K562 (cell line): ENCODE measurements at regions not wholly inside any gene's neighbourhood (a gene's known extent, or its start where the extent isn't known, plus 50 kb on each side); places are given as distances from the start of the nearest gene placed in this dataset.
A peak's percentile ranks its signal among the peaks of the same experiment; 100 is the strongest.

Experiments
- ATAC-seq: fragments of 200-7000 bp; cut with Tn5 transposase; 3 replicates; pipeline ENCODE4 v1.9.1; 2020; ENCODE audit warnings: moderate library complexity
- BruUV-seq: library from RNA; stranded (reverse); fragments of 400-500 nt; replicated peaks from 2 replicates; lab custom pipeline; 2021; lab: Mats Ljungman, UMichigan
- CTCF ChIA-PET: fragments of 300-600 bp; formaldehyde crosslinking; extraction: SDS; loops from one replicate; lab custom pipeline; 2021; ENCODE audit warnings: low intra/inter-chr PET ratio; lab: Yijun Ruan, JAX
- POLR2A ChIA-PET: fragments of 300-600, 350-650 bp; sonication (Branson Sonifier 250); formaldehyde crosslinking; extraction: SDS; loops from one replicate; lab custom pipeline; 2021; ENCODE audit warnings: antibody characterized with exemption, inconsistent platforms; lab: Yijun Ruan, JAX
- DNase-seq, 4 experiments: peaks; one replicate each; pipeline versions ENCODE4 v3.0.0 to v3.0.0-alpha.2; 2011 to 2018; ENCODE audit warnings: low spot score in 3 of 4, mixed read lengths in 3 of 4; ENCODE audit errors: extremely low read depth in 1 of 4
- FAIRE-seq: peaks from 2 replicates; lab custom pipeline; 2011; peaks lifted over from hg19 to GRCh38; lab: Jason Lieb, UNC
- H2AFZ ChIP-seq: 2 replicates; pipeline ENCODE4 v1.6.0; 2011; ENCODE audit warnings: low read depth, low read length, control low read depth, inconsistent platforms
- H3K27ac ChIP-seq: fragments of 200-600 bp; 3 replicates; pipeline ENCODE4 v1.8.0; 2011; ENCODE audit warnings: low read depth, mild to moderate bottlenecking, control low read depth, inconsistent platforms, low read length, moderate library complexity, mixed read lengths; ENCODE audit errors: extremely low read depth
- H3K27me3 ChIP-seq, 2 experiments: fragments of 300-600 bp in 1 of 2; 2 replicates in 1 of 2; 3 replicates in 1 of 2; pipeline versions ENCODE4 v1.6.0 to v1.8.0; 2011; ENCODE audit warnings: inconsistent platforms in 2 of 2, low read length in 2 of 2, mild to moderate bottlenecking in 1 of 2, mixed read lengths in 1 of 2, moderate library complexity in 1 of 2; ENCODE audit not compliant: control insufficient read depth in 2 of 2, insufficient read depth in 2 of 2
- H3K36me3 ChIP-seq: fragments of 300-600 bp; 3 replicates; pipeline ENCODE4 v1.8.0; 2011; ENCODE audit warnings: mild to moderate bottlenecking, low read length, inconsistent platforms; ENCODE audit not compliant: control insufficient read depth, insufficient read depth
- H3K4me1 ChIP-seq, 2 experiments: fragments of 200-600 bp in 1 of 2; replicated peaks in 1 of 2; 2 replicates in 1 of 2; 3 replicates in 1 of 2; pipeline versions ENCODE4 v1.5.1 to v1.8.0; 2011; ENCODE audit warnings: inconsistent platforms in 2 of 2, low read length in 2 of 2, mild to moderate bottlenecking in 1 of 2, mixed read lengths in 1 of 2, moderate library complexity in 1 of 2; ENCODE audit not compliant: control insufficient read depth in 2 of 2, insufficient read depth in 2 of 2
- H3K4me2 ChIP-seq: 2 replicates; pipeline ENCODE4 v1.6.1; 2011; ENCODE audit warnings: low read length, control low read depth, inconsistent platforms, mixed read lengths; ENCODE audit not compliant: insufficient read depth
- H3K4me3 ChIP-seq: fragments of 200-600 bp; sonication (generic), shearing (Covaris generic); 2 replicates; pipeline ENCODE4 v1.5.1; 2016; ENCODE audit warnings: control low read depth, inconsistent platforms
- H3K79me2 ChIP-seq: fragments of 200-600 bp; 3 replicates; pipeline ENCODE4 v1.8.0; 2011; ENCODE audit warnings: low read length, inconsistent platforms; ENCODE audit not compliant: control insufficient read depth, insufficient read depth
- H3K9ac ChIP-seq, 2 experiments: 2 replicates each; pipeline versions ENCODE4 v1.6.0 to v1.6.1; 2011; ENCODE audit warnings: low read depth in 2 of 2, low read length in 2 of 2, control low read depth in 1 of 2, inconsistent platforms in 1 of 2, mild to moderate bottlenecking in 1 of 2, mixed read lengths in 1 of 2; ENCODE audit not compliant: insufficient read depth in 1 of 2
- H3K9me1 ChIP-seq: one replicate; pipeline ENCODE4 v1.6.0; 2011; ENCODE audit warnings: inconsistent platforms, mild to moderate bottlenecking, low read length, moderate library complexity; ENCODE audit not compliant: control insufficient read depth, insufficient read depth
- H3K9me3 ChIP-seq: replicated peaks from 2 replicates; pipeline ENCODE4 v1.5.1; 2011; ENCODE audit warnings: low read depth, low read length, inconsistent platforms; ENCODE audit not compliant: control insufficient read depth, insufficient read depth
- H4K20me1 ChIP-seq: replicated peaks from 2 replicates; pipeline ENCODE4 v1.6.1; 2011; ENCODE audit warnings: low read length, inconsistent platforms, mixed read lengths; ENCODE audit not compliant: control insufficient read depth, insufficient read depth
- BRF1 ChIP-seq: IDR thresholded peaks from 3 replicates; pipeline ENCODE4 v1.6.1; 2011; ENCODE audit warnings: borderline replicate concordance, mild to moderate bottlenecking; ENCODE audit not compliant: insufficient read length; ENCODE audit errors: extremely low read depth
- HMG20B ChIP-seq: fragments of 250-450 bp; sonication (Bioruptor Pico); IDR thresholded peaks from 2 replicates; pipeline ENCODE4 v1.5.0; 2021; ENCODE audit warnings: mild to moderate bottlenecking
- TBL1XR1 ChIP-seq, 2 experiments: IDR thresholded peaks; 2 replicates each; pipeline ENCODE4 v1.6.1; 2012; ENCODE audit warnings: improper control_type of control experiment in 2 of 2, low read length in 2 of 2, mild to moderate bottlenecking in 1 of 2
- WGBS: fragments of 100-300 bp; shearing (Covaris generic); methylation state at CpG from one replicate; pipeline ENCODE4 v1.1.6; 2016; ENCODE audit warnings: low coverage, mixed read lengths; ENCODE audit not compliant: insufficient coverage; ENCODE audit errors: missing lambda C conversion rate; 5-methylcytosine and 5-hydroxymethylcytosine counted together
- in situ Hi-C: fragments of 300-500 bp; cut with MboI; formaldehyde crosslinking; loops from 4 replicates; pipeline ENCODE4 v1.15.0; 2018; ENCODE audit warnings: inconsistent platforms, mixed read lengths
- intact Hi-C: fragments of 100-400 bp; cut with micrococcal nuclease; formaldehyde crosslinking; loops from 2 replicates; pipeline ENCODE4 v1.14.2; 2022
- TF ChIP-seq, protein P1 (sequence below): fragments of 450-650 bp; IDR thresholded peaks from one replicate; pipeline ENCODE4 v1.6.1; 2018; ENCODE audit warnings: mild to moderate bottlenecking, moderate library complexity; ENCODE audit not compliant: partially characterized antibody
- TF ChIP-seq, protein P2 (sequence below): sonication (generic); formaldehyde crosslinking; IDR thresholded peaks from 2 replicates; pipeline ENCODE4 v1.8.1; 2023; ENCODE audit warnings: mild to moderate bottlenecking, missing genetic modification reagents

DNA sequence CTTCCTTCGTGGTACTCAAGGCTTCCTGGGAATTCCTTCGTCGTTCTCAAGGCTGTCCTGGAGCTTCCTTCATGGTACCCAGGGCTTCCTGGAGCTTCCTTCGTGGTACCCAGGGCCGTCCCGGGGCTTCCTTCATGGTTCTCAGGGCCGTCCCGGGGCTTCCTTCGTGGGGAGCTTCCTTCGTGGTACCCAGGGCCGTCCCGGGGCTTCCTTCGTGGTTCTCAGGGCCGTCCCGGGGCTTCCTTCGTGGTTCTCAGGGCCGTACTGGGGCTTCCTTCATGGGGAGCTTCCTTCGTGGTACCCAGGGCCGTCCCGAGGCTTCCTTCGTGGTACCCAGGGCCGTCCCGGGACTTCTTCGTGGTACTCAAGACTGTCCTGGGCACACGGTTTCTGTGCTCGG lies 339.6 kb upstream of the FAT1 start:
- BruUV-seq, result no TSS peak
- FAIRE-seq, result no peak
- ChIA-PET POLR2A (no interaction called here), CTCF (no interaction called here)
- H3K36me3 ChIP-seq, result no peaks in the 10 kb centered on the region
- H3K27ac ChIP-seq, result no peak overlapping the region
- no peaks in the 10 kb centered on the region for H4K20me1 ChIP-seq
- no peak overlapping the region for H3K4me3 ChIP-seq
- ATAC-seq, result no peak
- DNase-seq, result no peak
- no peaks in the 10 kb centered on the region for H3K79me2 ChIP-seq
- no peaks in the 10 kb centered on the region for H3K4me1 ChIP-seq
- no peak overlapping the region for H3K4me2 ChIP-seq
- H2AFZ ChIP-seq, result no peak overlapping the region
- WGBS, result 0% methylated on average over 25 of the region's 26 CpGs
- H3K9me3 ChIP-seq, result no peaks in the 10 kb centered on the region
- no peak for TF ChIP-seq BRF1
- TF ChIP-seq HMG20B, result no peak
- TF ChIP-seq, protein P1, sequence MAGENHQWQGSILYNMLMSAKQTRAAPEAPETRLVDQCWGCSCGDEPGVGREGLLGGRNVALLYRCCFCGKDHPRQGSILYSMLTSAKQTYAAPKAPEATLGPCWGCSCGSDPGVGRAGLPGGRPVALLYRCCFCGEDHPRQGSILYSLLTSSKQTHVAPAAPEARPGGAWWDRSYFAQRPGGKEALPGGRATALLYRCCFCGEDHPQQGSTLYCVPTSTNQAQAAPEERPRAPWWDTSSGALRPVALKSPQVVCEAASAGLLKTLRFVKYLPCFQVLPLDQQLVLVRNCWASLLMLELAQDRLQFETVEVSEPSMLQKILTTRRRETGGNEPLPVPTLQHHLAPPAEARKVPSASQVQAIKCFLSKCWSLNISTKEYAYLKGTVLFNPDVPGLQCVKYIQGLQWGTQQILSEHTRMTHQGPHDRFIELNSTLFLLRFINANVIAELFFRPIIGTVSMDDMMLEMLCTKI, result no peak
- peaks cover 13 to 40% of the 10 kb centered on the region in 2 experiments; a peak in 4 of 5 replicates for H3K27me3 ChIP-seq
- no peaks in the 10 kb centered on the region for H3K9me1 ChIP-seq
- in situ Hi-C loops, result no loop called here
- intact Hi-C loops, result loop anchor here (10.0 kb wide), 1 partner anchor 338 kb away; the partner anchor contains the start of gene FAT1
- H3K9ac ChIP-seq, result no peak overlapping the region

DNA sequence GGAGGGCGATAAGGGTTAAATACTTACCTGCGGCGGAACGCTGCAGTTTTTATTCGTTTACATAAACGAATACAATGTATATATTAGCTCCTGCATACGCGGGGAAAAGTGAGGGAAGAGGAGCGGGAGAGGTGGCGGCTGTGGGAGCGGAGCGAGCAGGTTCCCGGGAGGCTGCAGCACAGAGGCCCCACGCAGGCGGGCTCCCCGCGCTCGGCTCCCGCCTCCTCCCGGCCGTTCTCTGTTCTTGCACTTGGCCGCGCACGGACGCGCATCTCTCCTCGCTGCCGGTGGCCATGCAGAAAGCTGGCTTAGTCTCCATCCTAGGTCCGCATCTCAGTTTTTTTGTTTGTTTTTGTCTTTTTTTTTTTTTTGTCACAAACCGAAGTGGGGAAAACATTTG lies 340.4 kb upstream of the FAT1 start:
- CTCF ChIA-PET, result no interaction called here

More for the DNA sequence above, 340.4 kb upstream of the FAT1 start:
- TF ChIP-seq, protein P2, sequence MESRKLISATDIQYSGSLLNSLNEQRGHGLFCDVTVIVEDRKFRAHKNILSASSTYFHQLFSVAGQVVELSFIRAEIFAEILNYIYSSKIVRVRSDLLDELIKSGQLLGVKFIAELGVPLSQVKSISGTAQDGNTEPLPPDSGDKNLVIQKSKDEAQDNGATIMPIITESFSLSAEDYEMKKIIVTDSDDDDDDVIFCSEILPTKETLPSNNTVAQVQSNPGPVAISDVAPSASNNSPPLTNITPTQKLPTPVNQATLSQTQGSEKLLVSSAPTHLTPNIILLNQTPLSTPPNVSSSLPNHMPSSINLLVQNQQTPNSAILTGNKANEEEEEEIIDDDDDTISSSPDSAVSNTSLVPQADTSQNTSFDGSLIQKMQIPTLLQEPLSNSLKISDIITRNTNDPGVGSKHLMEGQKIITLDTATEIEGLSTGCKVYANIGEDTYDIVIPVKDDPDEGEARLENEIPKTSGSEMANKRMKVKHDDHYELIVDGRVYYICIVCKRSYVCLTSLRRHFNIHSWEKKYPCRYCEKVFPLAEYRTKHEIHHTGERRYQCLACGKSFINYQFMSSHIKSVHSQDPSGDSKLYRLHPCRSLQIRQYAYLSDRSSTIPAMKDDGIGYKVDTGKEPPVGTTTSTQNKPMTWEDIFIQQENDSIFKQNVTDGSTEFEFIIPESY, result peak; percentile 83
- TF ChIP-seq TBL1XR1 (IDR thresholded peaks at IDR 0.05; ENCODE audit: low read length in 2 of 2), result no peak
- POLR2A ChIA-PET, result no interaction called here
- intact Hi-C loops, result loop anchor here (10.0 kb wide), 1 partner anchor 339 kb away; the partner anchor contains the start of gene FAT1
- no TSS peak for BruUV-seq
- 29% methylated on average over 29 of the region's 30 CpGs for WGBS
- no peak overlapping the region for H3K4me3 ChIP-seq
- H3K9me3 ChIP-seq, result no peaks in the 10 kb centered on the region
- no peaks in the 10 kb centered on the region for H3K9me1 ChIP-seq
- peak; percentile 49; the same call in 2 of the 3 replicates for ATAC-seq
- no peak overlapping the region for H2AFZ ChIP-seq
- no peaks in the 10 kb centered on the region for H3K79me2 ChIP-seq
- DNase-seq, result no peak
- H3K27ac ChIP-seq, result no peak overlapping the region
- no peak for FAIRE-seq
- H4K20me1 ChIP-seq, result no peaks in the 10 kb centered on the region
- H3K27me3 ChIP-seq, result peaks cover 13 to 39% of the 10 kb centered on the region in 2 experiments; a peak in 4 of 5 replicates
- H3K4me2 ChIP-seq, result no peak overlapping the region
- no peaks in the 10 kb centered on the region for H3K4me1 ChIP-seq
- H3K9ac ChIP-seq, result no peak overlapping the region
- in situ Hi-C loops, result no loop called here
- no peaks in the 10 kb centered on the region for H3K36me3 ChIP-seq
